GM12872 (cell line): ENCODE measurements at regions not wholly inside any gene's neighbourhood (a gene's known extent, or its start where the extent isn't known, plus 50 kb on each side); places are given as distances from the start of the nearest gene placed in this dataset.

Experiments
- TF ChIP-seq, protein P1 (sequence below): IDR thresholded peaks from 3 replicates; pipeline ENCODE4 v1.5.1; 2011; ENCODE audit warnings: low read depth, mild to moderate bottlenecking, low read length, moderate library complexity; ENCODE audit not compliant: insufficient read depth

GRCh38 chr4:32031026-32031425, 1310.9 kb downstream of the PCDH7 start:
- TF ChIP-seq, protein P1, sequence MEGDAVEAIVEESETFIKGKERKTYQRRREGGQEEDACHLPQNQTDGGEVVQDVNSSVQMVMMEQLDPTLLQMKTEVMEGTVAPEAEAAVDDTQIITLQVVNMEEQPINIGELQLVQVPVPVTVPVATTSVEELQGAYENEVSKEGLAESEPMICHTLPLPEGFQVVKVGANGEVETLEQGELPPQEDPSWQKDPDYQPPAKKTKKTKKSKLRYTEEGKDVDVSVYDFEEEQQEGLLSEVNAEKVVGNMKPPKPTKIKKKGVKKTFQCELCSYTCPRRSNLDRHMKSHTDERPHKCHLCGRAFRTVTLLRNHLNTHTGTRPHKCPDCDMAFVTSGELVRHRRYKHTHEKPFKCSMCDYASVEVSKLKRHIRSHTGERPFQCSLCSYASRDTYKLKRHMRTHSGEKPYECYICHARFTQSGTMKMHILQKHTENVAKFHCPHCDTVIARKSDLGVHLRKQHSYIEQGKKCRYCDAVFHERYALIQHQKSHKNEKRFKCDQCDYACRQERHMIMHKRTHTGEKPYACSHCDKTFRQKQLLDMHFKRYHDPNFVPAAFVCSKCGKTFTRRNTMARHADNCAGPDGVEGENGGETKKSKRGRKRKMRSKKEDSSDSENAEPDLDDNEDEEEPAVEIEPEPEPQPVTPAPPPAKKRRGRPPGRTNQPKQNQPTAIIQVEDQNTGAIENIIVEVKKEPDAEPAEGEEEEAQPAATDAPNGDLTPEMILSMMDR, result no peak

- TF ChIP-seq, protein P1, result no peak
Observed at GRCh38 chr4:32032136-32032672, 1312.0 kb downstream of the PCDH7 start.

DNA sequence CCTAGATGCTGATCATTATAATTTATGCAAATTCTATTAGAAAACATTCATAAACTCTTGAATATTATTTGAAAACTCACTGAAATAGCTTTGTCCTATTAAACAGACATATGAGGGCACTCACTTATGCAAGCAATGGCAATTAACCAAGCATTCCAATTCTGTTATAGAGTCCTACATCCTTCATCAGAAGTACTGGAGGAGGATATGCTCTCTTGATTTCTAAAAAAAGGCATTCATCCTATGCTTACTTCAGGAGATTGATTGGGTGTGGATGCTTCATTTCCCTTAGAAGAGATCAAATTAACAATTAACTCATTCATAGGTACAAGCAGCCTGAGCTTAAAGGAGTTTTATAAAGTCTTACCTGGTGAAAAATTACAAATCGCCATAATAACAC, 1317.2 kb downstream of the PCDH7 start:
- TF ChIP-seq, protein P1, result no peak

GRCh38 chr4:32042486-32043247, 1322.5 kb downstream of the PCDH7 start:
- TF ChIP-seq, protein P1, result no peak

- TF ChIP-seq, protein P1, result no peak
Observed at GRCh38 chr4:32043248-32043633, 1323.1 kb downstream of the PCDH7 start.

GRCh38 chr4:32061916-32062315, 1341.7 kb downstream of the PCDH7 start:
- TF ChIP-seq, protein P1, result no peak

DNA sequence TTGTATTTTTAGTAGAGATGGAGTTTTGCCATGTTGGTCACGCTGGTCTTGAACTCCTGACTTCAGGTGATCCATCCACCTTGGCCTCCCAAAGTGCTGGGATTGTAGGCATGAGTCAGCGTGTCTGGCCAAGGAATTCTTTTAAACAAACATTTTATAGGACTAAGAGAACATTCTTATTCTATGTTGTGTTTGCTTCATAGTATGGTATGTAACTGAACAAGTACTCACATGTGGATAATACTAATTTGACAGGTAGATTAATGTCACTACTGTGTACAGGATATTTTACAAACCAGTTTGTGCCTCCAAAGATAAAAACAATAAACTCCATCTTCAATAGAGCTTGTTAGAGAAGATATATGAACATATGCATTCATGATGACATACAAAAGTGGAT, 1353.4 kb downstream of the PCDH7 start:
- TF ChIP-seq, protein P1, result no peak
